Loucy (cell line): ENCODE measurements at regions not wholly inside any gene's neighbourhood (a gene's known extent, or its start where the extent isn't known, plus 50 kb on each side); places are given as distances from the start of the nearest gene placed in this dataset.

ENCODE experiments used
- H2AFZ ChIP-seq: fragments of 200-600 bp; sonication (generic); 2 replicates; pipeline ENCODE4 v1.6.0; 2016; ENCODE audit warnings: antibody characterized with exemption, mild to moderate bottlenecking, low read length, moderate library complexity
- H3F3A ChIP-seq: fragments of 200-600 bp; 2 replicates; pipeline ENCODE4 v1.6.0; 2016; ENCODE audit warnings: antibody characterized with exemption, low read depth, mild to moderate bottlenecking
- H3K27me3 ChIP-seq: fragments of 200-600 bp; sonication (generic); 2 replicates; pipeline ENCODE4 v1.6.1; 2014; ENCODE audit warnings: low read length, mild to moderate bottlenecking; ENCODE audit not compliant: insufficient read depth, poor library complexity, severe bottlenecking
- H3K36me3 ChIP-seq: fragments of 200-600 bp; sonication (generic); 2 replicates; pipeline ENCODE4 v1.6.1; 2016; ENCODE audit warnings: low read length; ENCODE audit not compliant: insufficient read depth
- H3K4me1 ChIP-seq: fragments of 200-600 bp; sonication (generic); 2 replicates; pipeline ENCODE4 v1.5.1; 2014; ENCODE audit warnings: low read length, mild to moderate bottlenecking; ENCODE audit not compliant: insufficient read depth, poor library complexity, severe bottlenecking
- H3K4me2 ChIP-seq: fragments of 200-600 bp; sonication (generic); 2 replicates; pipeline ENCODE4 v1.6.0; 2014; ENCODE audit warnings: antibody characterized with exemption, low read length, low read depth, mild to moderate bottlenecking; ENCODE audit not compliant: poor library complexity, severe bottlenecking
- H3K4me3 ChIP-seq: fragments of 200-600 bp; sonication (generic); 2 replicates; pipeline ENCODE4 v1.5.1; 2014; ENCODE audit warnings: low read length, mild to moderate bottlenecking, mixed read lengths; ENCODE audit not compliant: poor library complexity, severe bottlenecking
- H3K79me2 ChIP-seq: fragments of 200-600 bp; sonication (generic); 2 replicates; pipeline ENCODE4 v1.6.1; 2014; ENCODE audit warnings: low read length; ENCODE audit not compliant: insufficient read depth
- H3K9ac ChIP-seq: fragments of 200-600 bp; sonication (generic); 2 replicates; pipeline ENCODE4 v1.6.0; 2014; ENCODE audit warnings: mild to moderate bottlenecking, low read depth, low read length, moderate library complexity; ENCODE audit not compliant: poor library complexity, severe bottlenecking
- H3K9me2 ChIP-seq: fragments of 200-600 bp; sonication (generic); replicated peaks from 2 replicates; pipeline ENCODE4 v1.6.1; 2016; ENCODE audit warnings: low read depth, low read length, mixed read lengths
- H3K9me3 ChIP-seq: fragments of 200-600 bp; sonication (generic); 2 replicates; pipeline ENCODE4 v1.6.1; 2014; ENCODE audit warnings: mild to moderate bottlenecking, antibody characterized with exemption, low read length, low read depth; ENCODE audit not compliant: insufficient read depth
- H4K20me1 ChIP-seq: fragments of 200-600 bp; sonication (generic); 2 replicates; pipeline ENCODE4 v1.6.0; 2014; ENCODE audit warnings: antibody characterized with exemption, low read length, mild to moderate bottlenecking; ENCODE audit not compliant: insufficient read depth, poor library complexity, severe bottlenecking
- CTCF ChIP-seq: fragments of 200-600 bp; sonication (generic); conservative IDR thresholded peaks from 2 replicates; pipeline ENCODE4 v1.5.1; 2014; ENCODE audit warnings: mild to moderate bottlenecking, antibody characterized with exemption, low read length
- EZH2phosphoT487 ChIP-seq: fragments of 200-600 bp; IDR thresholded peaks from 2 replicates; pipeline ENCODE4 v1.6.1; 2018; ENCODE audit warnings: antibody characterized with exemption, mild to moderate bottlenecking, moderate library complexity, borderline replicate concordance

GRCh38 chr7:108875139-108875538 is 305.5 kb downstream of the DNAJB9 start:
- no peaks in the 10 kb centered on the region for H3F3A ChIP-seq
- no peaks in the 10 kb centered on the region for H3K4me1 ChIP-seq
- H4K20me1 ChIP-seq: no peaks in the 10 kb centered on the region
- H3K9ac ChIP-seq: no peak overlapping the region
- H3K79me2 ChIP-seq: no peaks in the 10 kb centered on the region
- no peaks in the 10 kb centered on the region for H3K9me2 ChIP-seq
- no peaks in the 10 kb centered on the region for H3K36me3 ChIP-seq
- H3K4me3 ChIP-seq: no peak overlapping the region
- H3K9me3 ChIP-seq: no peaks in the 10 kb centered on the region; the same call in 1 of the 2 replicates
- H2AFZ ChIP-seq: no peak overlapping the region
- H3K4me2 ChIP-seq: no peak overlapping the region
- TF ChIP-seq CTCF (peak; percentile 41), EZH2phosphoT487 (no peak)
- H3K27me3 ChIP-seq: no peaks in the 10 kb centered on the region

GRCh38 chr7:108890862-108891261 is 321.2 kb downstream of the DNAJB9 start:
- H3K79me2 ChIP-seq: no peaks in the 10 kb centered on the region
- TF ChIP-seq EZH2phosphoT487 (no peak), CTCF (no peak)
- no peak overlapping the region for H3K4me3 ChIP-seq
- H3K27me3 ChIP-seq: no peaks in the 10 kb centered on the region
- no peak overlapping the region for H3K4me2 ChIP-seq
- no peaks in the 10 kb centered on the region for H3K4me1 ChIP-seq
- H4K20me1 ChIP-seq: no peaks in the 10 kb centered on the region
- H3K9me3 ChIP-seq: no peaks in the 10 kb centered on the region
- no peaks in the 10 kb centered on the region for H3K9me2 ChIP-seq
- H3K36me3 ChIP-seq: no peaks in the 10 kb centered on the region
- no peak overlapping the region for H3K9ac ChIP-seq
- no peaks in the 10 kb centered on the region for H3F3A ChIP-seq
- H2AFZ ChIP-seq: no peak overlapping the region

- H3K79me2 ChIP-seq: no peaks in the 10 kb centered on the region
- H3K9me2 ChIP-seq: no peaks in the 10 kb centered on the region
- H4K20me1 ChIP-seq: no peaks in the 10 kb centered on the region
- H2AFZ ChIP-seq: no peak overlapping the region
- H3K4me1 ChIP-seq: no peaks in the 10 kb centered on the region
- no peaks in the 10 kb centered on the region for H3F3A ChIP-seq
- H3K36me3 ChIP-seq: no peaks in the 10 kb centered on the region
- H3K9me3 ChIP-seq: no peaks in the 10 kb centered on the region
- H3K27me3 ChIP-seq: no peaks in the 10 kb centered on the region
- no peak overlapping the region for H3K4me3 ChIP-seq
- TF ChIP-seq CTCF (no peak), EZH2phosphoT487 (no peak)
- H3K4me2 ChIP-seq: no peak overlapping the region
- no peak overlapping the region for H3K9ac ChIP-seq
Observed at GRCh38 chr7:108908456-108908855, 338.8 kb downstream of the DNAJB9 start.
